ENCODE measurements at regions not wholly inside any gene's neighbourhood (a gene's known extent, or its start where the extent isn't known, plus 50 kb on each side); places are given as distances from the start of the nearest gene placed in this dataset.
"Not testable (repeated sequence)": the region's sequence is repeated elsewhere in the genome, so short reads cannot be mapped to it uniquely, and the experiment has no call there.

- TF ChIP-seq EZH2 (IDR thresholded peaks at IDR 0.05; ENCODE audit: borderline replicate concordance, insufficient read depth, low read length, poor library complexity, severe bottlenecking); CTCF (IDR thresholded peaks at IDR 0.05; ENCODE audit: poor library complexity, severe bottlenecking); POLR2AphosphoS5 (IDR thresholded peaks at IDR 0.05); MXI1 (conservative IDR thresholded peaks at IDR 0.05; ENCODE audit: poor library complexity, severe bottlenecking); TAF1 (IDR thresholded peaks at IDR 0.05; ENCODE audit: low read depth); EP300 (conservative IDR thresholded peaks at IDR 0.05; ENCODE audit: poor library complexity, severe bottlenecking): not testable (repeated sequence)
These were observed 173.4 kb downstream of the LAT start for GRCh38 chr16:29158031-29158784.
